Urothelium cell line (cell line): ENCODE measurements at regions not wholly inside any gene's neighbourhood (a gene's known extent, or its start where the extent isn't known, plus 50 kb on each side); places are given as distances from the start of the nearest gene placed in this dataset.

Experiments
- DNase-seq: peaks from one replicate; pipeline ENCODE4 v3.0.0; 2011; ENCODE audit warnings: low spot score, mixed read lengths
- FAIRE-seq: peaks from 2 replicates; lab custom pipeline; 2011; peaks lifted over from hg19 to GRCh38; lab: Jason Lieb, UNC

GRCh38 chr3:147924755-147925154, 515.6 kb downstream of the ZIC1 start:
- DNase-seq (no peak), FAIRE-seq (no peak)

GRCh38 chr3:147925272-147925671, 516.1 kb downstream of the ZIC1 start:
- DNase-seq: no peak
- no peak for FAIRE-seq

GRCh38 chr3:147930232-147930807, 521.2 kb downstream of the ZIC1 start:
- peak; percentile 23 for DNase-seq
- FAIRE-seq: no peak

GRCh38 chr3:147934451-147935180, 525.5 kb downstream of the ZIC1 start:
- FAIRE-seq (no peak), DNase-seq (no peak)

GRCh38 chr3:147937341-147937740, 528.2 kb downstream of the ZIC1 start:
- DNase-seq: no peak

GRCh38 chr3:147937891-147938290, 528.7 kb downstream of the ZIC1 start:
- no peak for DNase-seq
- no peak for FAIRE-seq

More at GRCh38 chr3:147937341-147937740, 528.2 kb downstream of the ZIC1 start:
- no peak for FAIRE-seq

GRCh38 chr3:147939425-147939824, 530.3 kb downstream of the ZIC1 start:
- DNase-seq (no peak), FAIRE-seq (no peak)

- FAIRE-seq (no peak), DNase-seq (no peak)
These were observed 530.7 kb downstream of the ZIC1 start for GRCh38 chr3:147939839-147940238.

GRCh38 chr3:147940405-147941193, 531.4 kb downstream of the ZIC1 start:
- FAIRE-seq (no peak), DNase-seq (no peak)

- FAIRE-seq: no peak
These were observed 532.8 kb downstream of the ZIC1 start for GRCh38 chr3:147941969-147942368.

GRCh38 chr3:147943265-147943945, 534.2 kb downstream of the ZIC1 start:
- FAIRE-seq: no peak

More at GRCh38 chr3:147941969-147942368, 532.8 kb downstream of the ZIC1 start:
- no peak for DNase-seq

GRCh38 chr3:147945968-147946519, 536.9 kb downstream of the ZIC1 start:
- no peak for FAIRE-seq
- peak; percentile 46 for DNase-seq

More at GRCh38 chr3:147943265-147943945, 534.2 kb downstream of the ZIC1 start:
- peak; percentile 40 for DNase-seq

GRCh38 chr3:147956615-147957014, 547.5 kb downstream of the ZIC1 start:
- DNase-seq (no peak), FAIRE-seq (no peak)

GRCh38 chr3:147958754-147959153, 549.6 kb downstream of the ZIC1 start:
- DNase-seq: no peak
- no peak for FAIRE-seq

GRCh38 chr3:147960786-147961185, 551.6 kb downstream of the ZIC1 start:
- no peak for DNase-seq
- FAIRE-seq: no peak

- FAIRE-seq (no peak), DNase-seq (no peak)
These were observed 553.4 kb downstream of the ZIC1 start for GRCh38 chr3:147962408-147963164.

GRCh38 chr3:147963711-147964110, 554.5 kb downstream of the ZIC1 start:
- FAIRE-seq: no peak
- no peak for DNase-seq

GRCh38 chr3:147975165-147975564, 566.0 kb downstream of the ZIC1 start:
- FAIRE-seq: no peak
- no peak for DNase-seq

GRCh38 chr3:147977001-147977400, 567.8 kb downstream of the ZIC1 start:
- DNase-seq: no peak
- no peak for FAIRE-seq

GRCh38 chr3:147987549-147987948, 578.4 kb downstream of the ZIC1 start:
- no peak for FAIRE-seq
- DNase-seq: no peak
